ENCODE measurements at regions not wholly inside any gene's neighbourhood (a gene's known extent, or its start where the extent isn't known, plus 50 kb on each side); places are given as distances from the start of the nearest gene placed in this dataset.
"Not testable (repeated sequence)": the region's sequence is repeated elsewhere in the genome, so short reads cannot be mapped to it uniquely, and the experiment has no call there.

- DNase-seq (ENCODE audit: low spot score): no peak
These were observed 207.7 kb downstream of the YTHDC2 start for GRCh38 chr5:113721171-113721570.

GRCh38 chr5:113723021-113723420 lies 209.5 kb downstream of the YTHDC2 start:
- no peak for DNase-seq (ENCODE audit: low spot score)

- DNase-seq (ENCODE audit: low spot score): no peak
These were observed 222.3 kb downstream of the YTHDC2 start for GRCh38 chr5:113735751-113736150.

GRCh38 chr5:113742176-113742575 lies 228.7 kb downstream of the YTHDC2 start:
- no peak for DNase-seq (ENCODE audit: low spot score)

GRCh38 chr5:113742639-113743038 lies 229.1 kb downstream of the YTHDC2 start:
- no peak for DNase-seq (ENCODE audit: low spot score)

GRCh38 chr5:113748403-113748802 lies 234.9 kb downstream of the YTHDC2 start:
- no peak for DNase-seq (ENCODE audit: low spot score)

- DNase-seq (ENCODE audit: low spot score): no peak
These were observed 235.8 kb downstream of the YTHDC2 start for GRCh38 chr5:113749334-113749733.

- DNase-seq (ENCODE audit: low spot score): not testable (repeated sequence)
These were observed 239.7 kb downstream of the YTHDC2 start for GRCh38 chr5:113753182-113753581.

- no peak for DNase-seq (ENCODE audit: low spot score)
These were observed 242.0 kb downstream of the YTHDC2 start for GRCh38 chr5:113755516-113755915.

- no peak for DNase-seq (ENCODE audit: low spot score)
These were observed 244.0 kb downstream of the YTHDC2 start for GRCh38 chr5:113757508-113757907.

- DNase-seq (ENCODE audit: low spot score): no peak
These were observed 246.0 kb downstream of the YTHDC2 start for GRCh38 chr5:113759505-113759904.

GRCh38 chr5:113760486-113760885 lies 247.0 kb downstream of the YTHDC2 start:
- no peak for DNase-seq (ENCODE audit: low spot score)

- no peak for DNase-seq (ENCODE audit: low spot score)
These were observed 248.1 kb downstream of the YTHDC2 start for GRCh38 chr5:113761594-113761993.

- no peak for DNase-seq (ENCODE audit: low spot score)
These were observed 250.9 kb downstream of the YTHDC2 start for GRCh38 chr5:113764382-113764781.

- not testable (repeated sequence) for DNase-seq (ENCODE audit: low spot score)
These were observed 253.3 kb downstream of the YTHDC2 start for GRCh38 chr5:113766827-113767226.

- DNase-seq (ENCODE audit: low spot score): no peak
These were observed 257.2 kb downstream of the YTHDC2 start for GRCh38 chr5:113770648-113771047.

GRCh38 chr5:113771483-113771882 lies 258.0 kb downstream of the YTHDC2 start:
- no peak for DNase-seq (ENCODE audit: low spot score)

GRCh38 chr5:113776168-113776567 lies 262.7 kb downstream of the YTHDC2 start:
- no peak for DNase-seq (ENCODE audit: low spot score)

- DNase-seq (ENCODE audit: low spot score): no peak
These were observed 263.5 kb downstream of the YTHDC2 start for GRCh38 chr5:113776832-113777525.

- DNase-seq (ENCODE audit: low spot score): no peak
These were observed 264.7 kb downstream of the YTHDC2 start for GRCh38 chr5:113778147-113778546.

GRCh38 chr5:113788141-113788655 lies 274.7 kb downstream of the YTHDC2 start:
- DNase-seq (ENCODE audit: low spot score): no peak

- no peak for DNase-seq (ENCODE audit: low spot score)
These were observed 276.3 kb downstream of the YTHDC2 start for GRCh38 chr5:113789769-113790168.

GRCh38 chr5:113792806-113793205 lies 279.3 kb downstream of the YTHDC2 start:
- no peak for DNase-seq (ENCODE audit: low spot score)

- DNase-seq (ENCODE audit: low spot score): no peak
These were observed 281.5 kb downstream of the YTHDC2 start for GRCh38 chr5:113794981-113795380.
